ENCODE measurements at regions not wholly inside any gene's neighbourhood (a gene's known extent, or its start where the extent isn't known, plus 50 kb on each side); places are given as distances from the start of the nearest gene placed in this dataset.
"Not testable (repeated sequence)": the region's sequence is repeated elsewhere in the genome, so short reads cannot be mapped to it uniquely, and the experiment has no call there.

DNA sequence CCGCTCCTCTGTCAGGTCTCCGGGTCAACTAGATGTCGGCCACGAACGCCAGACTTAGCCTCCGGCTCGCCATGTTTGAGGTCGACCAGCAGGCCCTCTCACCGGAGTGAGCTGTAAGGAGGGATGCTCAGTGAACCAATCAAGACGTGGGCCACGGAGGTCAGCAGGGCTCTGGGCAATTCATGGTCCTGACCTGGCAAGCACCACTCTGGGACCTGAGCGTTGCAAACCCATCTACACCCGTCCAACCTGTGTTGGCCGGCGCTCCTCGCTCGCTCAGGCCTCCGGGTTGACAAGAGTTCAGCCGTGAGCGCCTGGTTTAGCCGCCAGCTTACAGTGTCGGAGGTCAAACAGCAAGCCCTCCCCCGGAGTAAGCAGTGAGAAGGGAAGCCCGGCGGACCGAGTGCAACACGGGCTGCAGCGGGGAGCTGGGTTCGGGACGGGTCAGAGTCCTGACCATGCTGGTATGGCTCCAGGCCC is 1361.9 kb downstream of the UQCRFS1 start:
- DNase-seq = no peak

GRCh38 chr19:27846944-27847343 is 1366.0 kb downstream of the UQCRFS1 start:
- DNase-seq = no peak

- DNase-seq = no peak
Measured at GRCh38 chr19:27844261-27844660, 1368.7 kb downstream of the UQCRFS1 start.

GRCh38 chr19:27843861-27844260 is 1369.1 kb downstream of the UQCRFS1 start:
- DNase-seq = no peak

GRCh38 chr19:27833031-27833430 is 1379.9 kb downstream of the UQCRFS1 start:
- DNase-seq = no peak

DNA sequence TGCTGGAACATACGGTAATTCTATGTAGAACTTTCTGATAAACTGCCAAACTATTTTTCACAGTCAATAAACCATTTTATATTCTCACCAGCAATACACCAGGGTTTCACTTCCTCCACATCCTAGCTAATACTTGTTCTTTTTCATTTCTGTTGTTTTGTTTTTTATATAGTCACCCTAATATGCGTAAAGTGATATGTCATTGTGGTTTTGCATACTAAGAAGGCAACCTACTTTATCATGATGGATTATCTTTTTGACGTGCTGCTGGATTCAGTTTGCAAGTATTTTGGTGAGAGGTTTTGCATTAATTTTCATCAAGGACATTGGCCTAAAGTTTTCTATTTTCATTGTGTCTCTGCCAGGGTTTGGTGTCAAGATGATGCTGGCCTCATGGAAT is 1384.1 kb downstream of the UQCRFS1 start:
- no peak for DNase-seq

- DNase-seq = no peak
Measured at GRCh38 chr19:27824108-27824507, 1388.8 kb downstream of the UQCRFS1 start.

GRCh38 chr19:27822336-27822735 is 1390.6 kb downstream of the UQCRFS1 start:
- no peak for DNase-seq

GRCh38 chr19:27821418-27822018 is 1391.4 kb downstream of the UQCRFS1 start:
- DNase-seq = no peak

GRCh38 chr19:27815985-27816384 is 1397.0 kb downstream of the UQCRFS1 start:
- no peak for DNase-seq

DNA sequence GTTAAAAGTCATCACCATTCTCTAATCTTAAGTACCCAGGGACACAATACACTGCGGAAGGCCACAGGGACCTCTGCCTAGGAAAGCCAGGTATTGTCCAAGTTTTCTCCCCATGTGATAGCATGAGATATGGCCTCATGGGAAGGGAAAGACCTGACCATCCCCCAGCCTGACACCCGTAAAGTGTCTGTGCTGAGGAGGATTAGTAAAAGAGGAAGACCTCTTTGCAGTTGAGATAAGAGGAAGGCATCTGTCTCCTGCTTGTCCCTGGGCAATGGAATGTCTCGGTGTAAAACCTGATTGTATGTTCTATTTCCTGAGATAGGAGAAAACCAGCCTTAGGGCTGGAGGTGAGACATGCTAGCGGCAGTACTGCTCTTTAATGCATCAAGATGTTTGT is 1398.1 kb downstream of the UQCRFS1 start:
- DNase-seq = not testable (repeated sequence)

- DNase-seq = not testable (repeated sequence)
Measured at GRCh38 chr19:27814274-27814673, 1398.7 kb downstream of the UQCRFS1 start.

DNA sequence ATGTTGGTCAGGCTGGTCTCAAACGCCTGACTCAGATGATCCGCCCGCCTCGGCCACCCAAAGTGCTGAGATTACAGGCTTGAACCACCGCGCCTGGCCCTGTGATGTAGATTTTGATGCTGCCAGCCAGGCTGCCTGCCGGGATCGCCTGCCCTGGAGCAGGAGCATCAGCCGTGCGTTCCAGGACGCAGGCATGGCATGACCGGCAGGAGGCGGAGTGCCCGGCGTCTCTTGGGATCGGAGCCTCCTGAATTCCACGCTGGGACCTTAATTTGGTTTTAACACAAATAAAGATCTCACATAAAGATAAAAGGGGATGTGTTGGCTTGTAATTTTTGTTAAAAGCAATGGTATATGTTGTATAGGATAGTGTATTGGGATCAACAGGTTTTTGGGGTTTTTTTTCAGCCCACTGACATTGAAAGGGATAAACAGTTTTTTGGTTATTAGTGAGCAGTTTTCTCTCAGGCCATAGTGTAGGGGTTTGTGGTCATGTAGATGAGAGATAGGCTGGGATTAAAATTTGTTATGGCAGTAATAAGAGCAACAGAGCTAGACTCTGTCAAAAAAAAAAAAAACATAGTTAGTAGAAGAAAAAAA is 1406.4 kb downstream of the UQCRFS1 start:
- DNase-seq = no peak

DNA sequence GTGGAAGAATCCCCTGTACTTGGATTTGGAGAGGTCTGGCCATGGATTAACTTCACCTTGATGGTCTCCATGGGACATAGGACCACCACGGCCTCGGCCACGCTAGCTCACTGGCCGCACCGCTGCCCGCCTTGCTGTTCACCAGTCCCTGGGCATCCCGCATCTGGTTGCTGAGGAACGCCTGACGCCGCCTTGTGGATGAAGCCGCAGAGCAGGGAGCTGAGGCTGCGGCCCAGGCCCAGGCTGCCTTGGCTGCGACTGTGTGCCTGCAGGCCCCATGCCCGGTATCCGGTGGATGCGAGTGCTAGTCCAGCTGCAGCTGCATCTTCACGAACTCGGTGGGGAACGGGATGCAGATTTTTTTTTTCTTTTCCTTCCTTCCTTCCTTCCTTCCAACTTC is 1407.1 kb downstream of the UQCRFS1 start:
- no peak for DNase-seq

- not testable (repeated sequence) for DNase-seq
Measured at GRCh38 chr19:27802293-27802692, 1410.7 kb downstream of the UQCRFS1 start.

GRCh38 chr19:27796540-27796939 is 1416.4 kb downstream of the UQCRFS1 start:
- no peak for DNase-seq

GRCh38 chr19:27796073-27796472 is 1416.9 kb downstream of the UQCRFS1 start:
- no peak for DNase-seq

DNA sequence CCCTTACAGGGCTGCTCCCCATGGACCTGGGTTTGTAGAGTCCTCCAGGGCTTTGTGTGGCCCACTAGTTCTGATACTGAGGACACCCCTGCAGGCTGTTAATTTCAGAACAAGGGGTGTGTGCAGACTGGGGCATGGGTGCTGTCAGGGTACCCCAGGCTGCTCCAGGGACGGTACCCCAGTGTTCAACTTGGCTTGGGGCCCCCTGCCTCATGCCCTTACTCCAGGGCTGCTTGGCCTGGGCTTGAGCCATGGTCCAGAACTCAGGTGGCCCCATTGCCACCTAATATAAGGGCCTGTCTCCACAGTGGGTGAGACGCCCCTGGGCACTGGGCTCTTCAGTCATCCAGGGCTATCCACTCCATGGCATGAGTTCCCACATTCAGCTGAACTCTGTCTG is 1417.6 kb downstream of the UQCRFS1 start:
- no peak for DNase-seq

DNA sequence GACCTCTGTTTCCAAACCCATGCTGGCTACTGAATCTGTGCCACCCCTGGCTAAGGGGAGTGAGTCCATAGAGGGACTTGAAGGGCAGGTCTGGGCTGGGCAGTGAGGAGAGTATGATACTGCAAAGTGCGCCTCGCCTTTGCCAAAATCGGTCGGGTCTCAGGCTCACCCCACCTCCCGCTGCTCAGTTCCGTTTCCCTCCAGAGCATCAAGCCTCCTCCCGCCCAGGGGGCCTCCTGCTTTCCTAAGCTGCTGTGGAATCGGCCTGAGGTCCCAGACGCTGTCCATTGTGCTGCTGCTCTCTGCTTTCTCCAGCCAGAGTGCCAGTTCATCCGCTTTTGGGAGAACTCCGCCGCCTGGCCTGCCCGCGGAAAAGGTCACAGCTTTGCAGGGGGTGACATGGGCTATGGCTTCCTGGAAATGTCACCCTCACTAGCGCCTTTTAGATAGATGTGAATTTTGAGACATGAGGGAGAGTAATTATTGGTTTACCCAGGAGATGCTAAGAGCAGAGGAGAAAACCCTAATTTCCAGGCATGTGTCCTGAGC is 1418.4 kb downstream of the UQCRFS1 start:
- DNase-seq = no peak

DNA sequence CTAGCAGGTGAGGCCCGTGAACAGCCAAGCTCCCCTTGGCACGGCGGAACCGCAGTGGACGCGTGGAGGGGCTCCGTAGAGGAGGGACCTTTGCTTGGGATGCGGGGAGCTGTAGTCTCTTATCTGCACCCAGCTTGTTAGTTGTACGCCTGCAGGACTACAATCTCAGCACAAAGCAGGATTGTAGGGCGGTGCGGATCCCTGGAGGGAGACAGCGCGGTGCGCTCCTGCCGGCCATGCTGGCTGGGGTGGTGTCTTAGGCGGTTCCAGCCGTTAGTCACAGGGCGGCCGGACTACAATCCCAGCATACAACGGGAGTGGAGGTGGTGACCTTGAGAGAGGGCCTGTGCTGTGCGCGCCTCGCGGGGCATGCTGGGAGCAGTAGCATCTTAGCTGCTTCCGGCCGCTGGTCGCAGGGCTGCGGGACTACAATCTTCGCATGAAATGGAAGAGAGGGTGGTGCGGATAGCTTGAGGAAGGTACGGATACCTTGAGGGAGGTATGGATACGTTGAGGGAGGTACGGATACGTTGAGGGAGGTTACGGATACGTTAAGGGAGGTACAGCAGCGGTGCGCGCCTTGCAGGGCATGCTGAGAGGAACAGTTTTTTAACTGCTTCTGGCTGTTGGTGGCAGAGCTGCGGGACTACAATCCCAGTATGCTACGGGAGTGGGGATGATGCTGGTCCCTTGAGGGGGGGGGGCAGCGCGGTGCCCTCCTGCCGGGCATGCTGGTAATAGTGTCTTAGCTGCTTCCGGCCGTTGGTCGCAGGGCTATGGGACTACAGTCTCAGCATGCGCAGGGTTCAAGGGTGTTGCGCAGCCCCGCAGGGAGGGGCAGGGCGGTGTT is 1419.1 kb downstream of the UQCRFS1 start:
- peak; percentile 51 for DNase-seq

DNA sequence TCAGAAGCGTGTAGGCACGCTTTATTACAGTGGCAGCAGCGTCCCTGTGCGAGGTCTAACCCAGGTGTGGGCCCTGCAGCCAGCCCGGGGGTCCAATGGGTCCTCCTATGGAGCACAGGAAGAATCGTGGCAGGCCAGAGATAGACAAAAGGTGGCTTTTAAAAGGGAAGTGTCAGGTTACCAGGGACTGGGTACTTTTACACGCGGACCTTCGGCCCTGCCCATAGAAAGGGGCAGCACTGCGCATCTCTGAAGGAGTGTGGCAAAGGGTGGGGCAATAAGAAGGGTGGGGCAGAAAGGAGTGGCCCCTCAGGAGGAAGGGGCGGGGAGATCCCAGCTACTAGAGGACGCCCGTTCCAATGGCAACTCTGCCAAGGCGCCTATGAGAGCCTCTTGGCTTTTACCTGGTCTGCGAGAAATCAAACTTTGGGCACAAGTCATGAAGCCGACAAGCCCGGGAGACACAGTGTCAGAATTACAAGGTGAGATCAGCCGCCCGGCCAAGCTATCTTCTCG is 1419.8 kb downstream of the UQCRFS1 start:
- DNase-seq = peak; percentile 49

DNA sequence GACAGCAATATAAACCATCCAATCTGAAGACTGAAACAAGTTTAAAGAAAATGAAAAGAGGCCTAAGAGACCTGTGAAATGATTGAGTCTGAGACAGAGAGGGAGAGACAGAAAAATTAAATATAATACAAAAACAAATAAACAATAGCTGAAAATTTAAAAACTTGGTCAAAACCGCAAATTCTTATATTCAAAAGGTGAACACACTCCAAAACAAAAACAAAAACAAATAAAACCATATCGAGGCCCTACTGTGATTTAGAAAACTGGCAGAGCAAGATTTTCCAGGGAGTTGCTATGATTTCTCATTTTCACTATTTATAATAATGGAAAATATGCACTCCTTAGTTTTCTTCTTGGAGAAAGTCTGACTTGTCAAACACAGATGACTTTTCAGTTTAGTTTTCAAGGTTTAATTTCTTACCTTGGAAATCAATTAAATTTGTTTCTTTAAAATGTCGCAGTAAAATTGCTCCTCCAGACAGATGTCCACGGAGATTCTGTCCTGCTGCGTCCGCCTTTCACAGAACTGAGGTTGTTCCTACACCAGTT is 1420.3 kb downstream of the UQCRFS1 start:
- DNase-seq = no peak

Measured in NCI-H2081 treated with DMSO at 0.1 percent for 48 hours (cell line).